ENCODE measurements at regions not wholly inside any gene's neighbourhood (a gene's known extent, or its start where the extent isn't known, plus 50 kb on each side); places are given as distances from the start of the nearest gene placed in this dataset.

- Mint-ChIP-seq H3K36me3 (ENCODE audit: insufficient read depth) (peaks cover under 1% of the 10 kb centered on the region), H3K4me1 (ENCODE audit: low read depth) (no peaks in the 10 kb centered on the region), H3K9me3 (ENCODE audit: low read depth) (peaks cover 41% of the 10 kb centered on the region), H3K4me3 (ENCODE audit: low read depth) (no peak overlapping the region), H3K27me3 (no peaks in the 10 kb centered on the region), H3K27ac (no peak overlapping the region)
- DNase-seq (ENCODE audit: low spot score, unreplicated experiment) = no peak
- no peak for TF ChIP-seq CTCF (IDR thresholded peaks at IDR 0.05; ENCODE audit: unreplicated experiment)
Measured at GRCh38 chr14:106822905-106823304, 1296.5 kb downstream of the TMEM121 start.

- peaks cover 2% of the 10 kb centered on the region for H3K36me3 Mint-ChIP-seq (ENCODE audit: insufficient read depth)
- H3K9me3 Mint-ChIP-seq (ENCODE audit: low read depth) = peaks cover 47% of the 10 kb centered on the region
- H3K27me3 Mint-ChIP-seq = no peaks in the 10 kb centered on the region
- TF ChIP-seq CTCF (IDR thresholded peaks at IDR 0.05; ENCODE audit: unreplicated experiment) = no peak
- DNase-seq (ENCODE audit: low spot score, unreplicated experiment) = no peak
- no peak overlapping the region for H3K4me3 Mint-ChIP-seq (ENCODE audit: low read depth)
- H3K27ac Mint-ChIP-seq = no peak overlapping the region
- no peaks in the 10 kb centered on the region for H3K4me1 Mint-ChIP-seq (ENCODE audit: low read depth)
Measured at GRCh38 chr14:106823552-106823951, 1297.2 kb downstream of the TMEM121 start.

- no peak for TF ChIP-seq CTCF (IDR thresholded peaks at IDR 0.05; ENCODE audit: unreplicated experiment)
- Mint-ChIP-seq H3K36me3 (ENCODE audit: insufficient read depth) (peaks cover 2% of the 10 kb centered on the region), H3K4me3 (ENCODE audit: low read depth) (no peak overlapping the region), H3K9me3 (ENCODE audit: low read depth) (peaks cover 52% of the 10 kb centered on the region), H3K27ac (no peak overlapping the region), H3K27me3 (no peaks in the 10 kb centered on the region), H3K4me1 (ENCODE audit: low read depth) (no peaks in the 10 kb centered on the region)
- DNase-seq (ENCODE audit: low spot score, unreplicated experiment) = no peak
Measured at GRCh38 chr14:106826833-106827369, 1300.5 kb downstream of the TMEM121 start.

GRCh38 chr14:106831322-106831720 lies 1304.9 kb downstream of the TMEM121 start:
- no peaks in the 10 kb centered on the region for H3K4me1 Mint-ChIP-seq (ENCODE audit: low read depth)
- peaks cover 62% of the 10 kb centered on the region for H3K9me3 Mint-ChIP-seq (ENCODE audit: low read depth)
- no peak for TF ChIP-seq CTCF (IDR thresholded peaks at IDR 0.05; ENCODE audit: unreplicated experiment)
- no peaks in the 10 kb centered on the region for H3K27me3 Mint-ChIP-seq
- no peak overlapping the region for H3K27ac Mint-ChIP-seq
- no peak overlapping the region for H3K4me3 Mint-ChIP-seq (ENCODE audit: low read depth)
- no peak for DNase-seq (ENCODE audit: low spot score, unreplicated experiment)
- peaks cover 4% of the 10 kb centered on the region for H3K36me3 Mint-ChIP-seq (ENCODE audit: insufficient read depth)

GRCh38 chr14:106837870-106838269 lies 1311.5 kb downstream of the TMEM121 start:
- Mint-ChIP-seq H3K27ac (no peak overlapping the region), H3K4me3 (ENCODE audit: low read depth) (no peak overlapping the region), H3K4me1 (ENCODE audit: low read depth) (no peaks in the 10 kb centered on the region), H3K36me3 (ENCODE audit: insufficient read depth) (peaks cover 2% of the 10 kb centered on the region), H3K9me3 (ENCODE audit: low read depth) (peaks cover 72% of the 10 kb centered on the region), H3K27me3 (no peaks in the 10 kb centered on the region)
- no peak for DNase-seq (ENCODE audit: low spot score, unreplicated experiment)
- no peak for TF ChIP-seq CTCF (IDR thresholded peaks at IDR 0.05; ENCODE audit: unreplicated experiment)

All from progenitor cell of endocrine pancreas (in vitro differentiated cells).